NCI-H460 (cell line): ENCODE measurements at regions not wholly inside any gene's neighbourhood (a gene's known extent, or its start where the extent isn't known, plus 50 kb on each side); places are given as distances from the start of the nearest gene placed in this dataset.

Experiments
- DNase-seq: peaks from one replicate; pipeline ENCODE4 v3.0.0-alpha.2; 2016; ENCODE audit warnings: low read depth; ENCODE audit errors: extremely low read depth

- peak; percentile 18 for DNase-seq
Observed at GRCh38 chr7:131753620-131754222, 197.3 kb upstream of the PODXL start.

GRCh38 chr7:131747658-131748232, 191.3 kb upstream of the PODXL start:
- no peak for DNase-seq

- peak; percentile 29 for DNase-seq
Observed at GRCh38 chr7:131745390-131746248, 189.2 kb upstream of the PODXL start.

- no peak for DNase-seq
Observed at GRCh38 chr7:131741446-131741845, 185.0 kb upstream of the PODXL start.

- DNase-seq, result no peak
Observed at GRCh38 chr7:131737746-131738465, 181.5 kb upstream of the PODXL start.

- DNase-seq, result no peak
Observed at GRCh38 chr7:131735101-131735500, 178.7 kb upstream of the PODXL start.

GRCh38 chr7:131733604-131734003, 177.2 kb upstream of the PODXL start:
- no peak for DNase-seq

- DNase-seq, result no peak
Observed at GRCh38 chr7:131727189-131727588, 170.8 kb upstream of the PODXL start.

- DNase-seq, result no peak
Observed at GRCh38 chr7:131726686-131727085, 170.3 kb upstream of the PODXL start.

- no peak for DNase-seq
Observed at GRCh38 chr7:131726031-131726430, 169.6 kb upstream of the PODXL start.

GRCh38 chr7:131724776-131725345, 168.4 kb upstream of the PODXL start:
- no peak for DNase-seq

- DNase-seq, result no peak
Observed at GRCh38 chr7:131723926-131724325, 167.5 kb upstream of the PODXL start.

GRCh38 chr7:131722371-131722770, 165.9 kb upstream of the PODXL start:
- DNase-seq, result no peak

GRCh38 chr7:131721660-131722059, 165.2 kb upstream of the PODXL start:
- DNase-seq, result no peak

- no peak for DNase-seq
Observed at GRCh38 chr7:131720703-131721102, 164.3 kb upstream of the PODXL start.

- no peak for DNase-seq
Observed at GRCh38 chr7:131717181-131717580, 160.8 kb upstream of the PODXL start.

GRCh38 chr7:131699323-131699722, 142.9 kb upstream of the PODXL start:
- no peak for DNase-seq

- DNase-seq, result peak; percentile 23
Observed at GRCh38 chr7:131692131-131692960, 135.9 kb upstream of the PODXL start.

GRCh38 chr7:131691454-131692130, 135.2 kb upstream of the PODXL start:
- no peak for DNase-seq
